ENCODE measurements at regions not wholly inside any gene's neighbourhood (a gene's known extent, or its start where the extent isn't known, plus 50 kb on each side); places are given as distances from the start of the nearest gene placed in this dataset.

DNA sequence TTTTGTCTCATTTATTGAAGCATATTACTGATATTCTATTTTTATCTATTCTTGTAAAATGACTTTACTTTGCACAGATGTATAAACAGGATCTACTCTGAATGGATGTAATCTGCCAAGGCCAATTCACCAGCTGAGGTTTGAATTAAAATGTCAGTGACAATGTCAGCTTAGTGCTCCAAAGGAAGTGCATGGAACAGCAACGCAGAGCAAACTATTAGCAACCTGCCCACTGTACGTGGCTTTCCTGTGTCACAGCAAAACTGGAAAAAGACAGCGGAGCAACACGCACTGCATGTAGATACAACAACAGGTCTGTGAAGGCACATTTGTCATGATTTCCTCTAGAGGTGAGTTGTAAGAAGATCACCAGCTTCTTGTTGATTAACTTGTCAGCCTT lies 409.4 kb downstream of the MED10 start:
- H2BK120ac ChIP-seq (replicated peaks; ENCODE audit: low read depth, low read length): no peak overlapping the region
- ChIA-PET POLR2A (ENCODE audit: partially characterized antibody) (no interaction called here), CTCF (ENCODE audit: partially characterized antibody) (no interaction called here)

More for the DNA sequence above, 409.4 kb downstream of the MED10 start:
- Histone ChIP-seq H3K4me3 (ENCODE audit: extremely low read depth in 1 of 4, insufficient read depth in 2 of 4, low read depth in 3 of 4, low read length in 4 of 4) (no peak overlapping the region), H2BK5ac (ENCODE audit: low read depth, low read length) (no peak overlapping the region), H4K5ac (ENCODE audit: insufficient read length, low read depth, low read length) (no peak overlapping the region), H3K27me3 (replicated peaks in 1 of 4; ENCODE audit: control insufficient read depth in 3 of 4, extremely low read depth in 1 of 4, insufficient read depth in 3 of 4, low read length in 3 of 4) (no peaks in the 10 kb centered on the region), H3K23ac (ENCODE audit: insufficient read length) (peak overlapping the region; percentile 47), H3K27ac (ENCODE audit: low read depth, low read length) (no peak overlapping the region), H2BK15ac (ENCODE audit: low read length) (no peak overlapping the region), H3K23me2 (ENCODE audit: low read depth, low read length) (no peaks in the 10 kb centered on the region), H3K4me2 (ENCODE audit: insufficient read depth in 1 of 2, low read depth in 2 of 2, low read length in 2 of 2) (no peak overlapping the region), H2BK20ac (ENCODE audit: low read length) (no peak overlapping the region), H2AFZ (ENCODE audit: low read length) (0 out of 2 replicates have a peak overlapping the region, but pooled peaks have one; percentile 21), H3K18ac (ENCODE audit: extremely low read depth, low read length) (no peak overlapping the region), H4K20me1 (replicated peaks in 1 of 2; ENCODE audit: control insufficient read depth in 1 of 2, insufficient read depth in 2 of 2, low read length in 2 of 2) (no peaks in the 10 kb centered on the region), H4K91ac (replicated peaks; ENCODE audit: insufficient read length, low read length) (no peak overlapping the region), H3K4me1 (replicated peaks in 1 of 4; ENCODE audit: control insufficient read depth in 3 of 4, insufficient read depth in 4 of 4, low read length in 3 of 4) (no peaks in the 10 kb centered on the region), H3K4ac (replicated peaks; ENCODE audit: insufficient read length, low read depth, low read length) (no peak overlapping the region), H3K36me3 (ENCODE audit: control insufficient read depth in 2 of 4, insufficient read depth in 4 of 4, low read length in 3 of 4) (no peaks in the 10 kb centered on the region), H3K79me2 (ENCODE audit: control insufficient read depth in 1 of 2, insufficient read depth in 2 of 2, low read length in 2 of 2) (no peaks in the 10 kb centered on the region), H4K8ac (ENCODE audit: extremely low read depth, insufficient read depth, low read length) (no peak overlapping the region), H2BK12ac (ENCODE audit: low read depth, low read length) (no peak overlapping the region), H3K9me3 (ENCODE audit: insufficient read depth in 2 of 2, low read depth in 1 of 2, low read length in 1 of 2) (peaks cover 14% of the 10 kb centered on the region in 2 experiments), H3K56ac (replicated peaks; ENCODE audit: insufficient read length, low read depth, low read length) (no peak overlapping the region), H3K9ac (replicated peaks in 1 of 4; ENCODE audit: extremely low read depth in 1 of 4, low read depth in 3 of 4, low read length in 3 of 4) (no peak overlapping the region), H2AK5ac (ENCODE audit: low read depth, low read length) (no peak overlapping the region), H3K14ac (ENCODE audit: insufficient read length) (no peak overlapping the region), H3K79me1 (ENCODE audit: low read depth, low read length) (no peaks in the 10 kb centered on the region)
- FAIRE-seq: no peak
- DNase-seq (ENCODE audit: low read depth in 1 of 2, low spot score in 2 of 2): no peak
- 91% methylated on average over 4 of the region's 4 CpGs; no CpG with 5 or more reads in 1 of the 2 experiments for WGBS, 2 experiments (ENCODE audit: extremely low coverage in 1 of 2, insufficient coverage in 1 of 2, insufficient read length in 1 of 2, insufficient replicate concordance in 2 of 2, low coverage in 1 of 2, low lambda C conversion rate in 2 of 2, missing lambda C conversion rate in 1 of 2)
- TF ChIP-seq GTF2F1 (IDR thresholded peaks at IDR 0.05; ENCODE audit: borderline replicate concordance, low read depth, low read length) (no peak), RXRA (IDR thresholded peaks at IDR 0.05; ENCODE audit: insufficient read depth, low read depth, low read length) (no peak), TAF1 (IDR thresholded peaks at IDR 0.05; ENCODE audit: low read depth, low read length) (no peak)

Measured in H1 (cell line).